ENCODE measurements at regions not wholly inside any gene's neighbourhood (a gene's known extent, or its start where the extent isn't known, plus 50 kb on each side); places are given as distances from the start of the nearest gene placed in this dataset.

DNA sequence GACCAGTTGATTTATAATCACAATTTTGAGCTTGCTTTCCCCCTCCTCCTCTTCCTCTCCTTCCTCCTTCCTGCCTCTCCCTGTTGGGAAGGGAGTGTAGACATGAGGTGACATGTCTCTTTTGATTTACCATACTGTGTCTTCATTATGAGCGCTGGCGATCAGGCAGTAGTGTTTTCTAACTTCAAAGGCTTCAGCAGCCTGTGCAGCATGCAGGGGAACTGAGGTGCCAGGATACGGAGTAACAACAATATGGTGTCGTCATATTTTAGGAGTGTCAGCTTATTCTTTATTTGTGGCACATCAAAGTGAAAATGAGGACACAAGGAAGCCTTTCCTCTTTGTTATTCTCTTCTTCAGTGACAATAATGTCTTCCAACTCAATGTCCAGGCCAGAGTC, 864.2 kb downstream of the SLC4A3 start:
- Mint-ChIP-seq H3K4me3 (no peak overlapping the region), H3K36me3 (ENCODE audit: low read depth) (no peaks in the 10 kb centered on the region), H3K4me1 (no peaks in the 10 kb centered on the region), H3K9me3 (no peaks in the 10 kb centered on the region), H3K27ac (no peak overlapping the region), H3K27me3 (no peaks in the 10 kb centered on the region)
- TF ChIP-seq, protein P1, sequence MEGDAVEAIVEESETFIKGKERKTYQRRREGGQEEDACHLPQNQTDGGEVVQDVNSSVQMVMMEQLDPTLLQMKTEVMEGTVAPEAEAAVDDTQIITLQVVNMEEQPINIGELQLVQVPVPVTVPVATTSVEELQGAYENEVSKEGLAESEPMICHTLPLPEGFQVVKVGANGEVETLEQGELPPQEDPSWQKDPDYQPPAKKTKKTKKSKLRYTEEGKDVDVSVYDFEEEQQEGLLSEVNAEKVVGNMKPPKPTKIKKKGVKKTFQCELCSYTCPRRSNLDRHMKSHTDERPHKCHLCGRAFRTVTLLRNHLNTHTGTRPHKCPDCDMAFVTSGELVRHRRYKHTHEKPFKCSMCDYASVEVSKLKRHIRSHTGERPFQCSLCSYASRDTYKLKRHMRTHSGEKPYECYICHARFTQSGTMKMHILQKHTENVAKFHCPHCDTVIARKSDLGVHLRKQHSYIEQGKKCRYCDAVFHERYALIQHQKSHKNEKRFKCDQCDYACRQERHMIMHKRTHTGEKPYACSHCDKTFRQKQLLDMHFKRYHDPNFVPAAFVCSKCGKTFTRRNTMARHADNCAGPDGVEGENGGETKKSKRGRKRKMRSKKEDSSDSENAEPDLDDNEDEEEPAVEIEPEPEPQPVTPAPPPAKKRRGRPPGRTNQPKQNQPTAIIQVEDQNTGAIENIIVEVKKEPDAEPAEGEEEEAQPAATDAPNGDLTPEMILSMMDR (IDR thresholded peaks at IDR 0.05) = no peak
- CTCF ChIA-PET = no interaction called here
- ATAC-seq (ENCODE audit: low read depth) (no peak), DNase-seq (no peak)
- intact Hi-C loops (cut with micrococcal nuclease) = no loop called here
- POLR2A ChIA-PET = no interaction called here

DNA sequence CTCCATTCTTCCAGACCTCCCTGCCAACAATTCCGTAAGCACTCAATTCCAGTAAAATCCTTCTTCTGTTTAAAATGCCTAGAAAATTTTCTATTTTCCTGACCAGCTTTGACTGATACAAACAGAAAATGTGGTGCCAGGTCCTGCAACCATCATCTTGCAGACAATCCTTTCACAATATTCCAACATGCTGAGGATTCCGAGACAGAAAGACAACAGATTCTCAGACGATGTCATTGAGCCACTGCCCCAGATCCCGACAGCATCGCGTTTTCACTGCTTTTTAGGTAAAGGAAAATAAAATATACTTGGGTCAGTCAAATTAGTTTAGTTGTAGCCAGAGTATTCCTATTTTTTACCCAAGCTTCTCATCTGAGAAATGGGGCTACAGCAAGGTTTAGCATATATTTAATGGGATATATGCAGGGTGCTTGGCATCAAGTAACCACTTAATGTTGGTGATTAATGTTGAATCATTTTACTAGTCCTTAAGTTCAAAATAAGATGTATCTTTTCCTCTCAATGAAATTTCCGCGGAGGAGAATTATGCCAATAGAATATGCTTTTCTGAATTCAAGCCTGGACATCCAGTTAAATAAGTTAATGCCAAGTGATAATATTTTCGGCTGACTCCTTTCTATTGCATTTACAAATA, 866.6 kb downstream of the SLC4A3 start:
- Mint-ChIP-seq H3K4me1 (no peaks in the 10 kb centered on the region), H3K36me3 (ENCODE audit: low read depth) (no peaks in the 10 kb centered on the region), H3K4me3 (no peak overlapping the region), H3K27ac (no peak overlapping the region), H3K9me3 (no peaks in the 10 kb centered on the region), H3K27me3 (no peaks in the 10 kb centered on the region)
- POLR2A ChIA-PET = no interaction called here
- DNase-seq (no peak), ATAC-seq (ENCODE audit: low read depth) (no peak)
- CTCF ChIA-PET = no interaction called here
- intact Hi-C loops (cut with micrococcal nuclease) = no loop called here
- TF ChIP-seq, protein P1 (IDR thresholded peaks at IDR 0.05) = no peak

DNA sequence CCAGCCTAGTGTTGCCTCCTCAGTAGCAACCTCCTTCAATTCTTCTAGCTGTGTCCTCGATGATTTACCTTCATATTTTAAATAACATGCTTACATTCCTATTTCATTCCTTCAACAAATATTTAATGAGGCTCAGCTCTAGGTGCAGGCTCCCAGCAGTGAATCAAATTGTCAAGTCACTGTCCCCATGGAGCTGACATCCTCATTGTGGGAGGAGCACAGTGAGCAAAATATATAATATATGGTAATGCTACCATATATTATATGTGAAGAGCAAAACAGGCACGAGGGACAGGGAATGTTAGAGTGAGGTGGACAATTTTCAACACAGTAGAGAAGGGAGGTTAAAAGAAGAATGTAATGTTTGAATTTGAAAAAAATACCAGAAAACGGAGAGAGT, 869.1 kb downstream of the SLC4A3 start:
- no peaks in the 10 kb centered on the region for H3K36me3 Mint-ChIP-seq (ENCODE audit: low read depth)
- H3K4me1 Mint-ChIP-seq = no peaks in the 10 kb centered on the region
- no peak overlapping the region for H3K4me3 Mint-ChIP-seq
- no peak for DNase-seq
- no peak for ATAC-seq (ENCODE audit: low read depth)
- H3K27ac Mint-ChIP-seq = no peak overlapping the region
- H3K27me3 Mint-ChIP-seq = no peaks in the 10 kb centered on the region
- no peaks in the 10 kb centered on the region for H3K9me3 Mint-ChIP-seq
- ChIA-PET POLR2A (no interaction called here), CTCF (no interaction called here)
- TF ChIP-seq, protein P1 (IDR thresholded peaks at IDR 0.05) = no peak
- intact Hi-C loops (cut with micrococcal nuclease) = no loop called here

DNA sequence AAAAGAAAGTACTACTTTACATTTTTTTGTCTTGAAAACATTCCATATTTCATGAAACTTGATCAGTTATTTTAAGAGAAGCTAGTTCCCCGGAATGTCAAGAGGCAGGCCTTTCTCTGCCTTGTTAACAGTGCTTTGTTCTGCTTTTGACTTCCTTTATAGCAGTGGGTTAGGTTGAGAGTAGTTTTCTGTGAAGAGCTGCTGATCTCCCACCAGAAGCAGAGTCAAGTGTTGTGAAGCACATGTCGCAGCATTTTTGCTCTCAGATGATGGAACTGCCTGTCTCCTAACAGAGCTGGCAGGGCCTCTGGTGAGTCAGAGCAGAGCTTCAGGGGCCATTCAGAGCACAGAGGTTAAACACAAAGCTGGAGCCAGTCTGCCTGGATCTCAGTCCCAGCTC, 871.8 kb downstream of the SLC4A3 start:
- Mint-ChIP-seq H3K27me3 (no peaks in the 10 kb centered on the region), H3K4me1 (no peaks in the 10 kb centered on the region), H3K36me3 (ENCODE audit: low read depth) (no peaks in the 10 kb centered on the region), H3K9me3 (peaks cover 2% of the 10 kb centered on the region), H3K4me3 (no peak overlapping the region), H3K27ac (no peak overlapping the region)
- TF ChIP-seq, protein P1 (IDR thresholded peaks at IDR 0.05) = no peak
- ChIA-PET POLR2A (no interaction called here), CTCF (no interaction called here)
- no peak for ATAC-seq (ENCODE audit: low read depth)
- no peak for DNase-seq
- intact Hi-C loops (cut with micrococcal nuclease) = no loop called here

DNA sequence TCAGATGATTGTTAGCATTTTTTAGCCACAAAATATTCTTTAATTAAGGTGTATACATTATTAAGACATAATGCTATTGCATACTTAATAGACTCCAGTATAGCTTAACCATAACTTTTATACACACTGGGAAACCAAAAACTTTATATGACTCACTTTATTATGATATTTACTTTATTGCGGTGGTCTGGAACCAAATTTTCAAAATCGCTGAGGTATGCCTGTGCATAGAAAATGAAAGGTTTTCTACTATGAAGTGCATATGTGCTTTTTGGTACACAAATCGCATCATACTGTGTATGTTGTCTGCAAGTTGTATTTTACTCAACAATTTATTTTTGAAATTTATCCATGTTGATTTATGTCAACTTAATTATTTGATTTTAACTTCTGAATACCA, 875.1 kb downstream of the SLC4A3 start:
- POLR2A ChIA-PET = no interaction called here
- no peaks in the 10 kb centered on the region for H3K36me3 Mint-ChIP-seq (ENCODE audit: low read depth)
- no peak for DNase-seq
- H3K27me3 Mint-ChIP-seq = no peaks in the 10 kb centered on the region
- intact Hi-C loops (cut with micrococcal nuclease) = no loop called here
- H3K4me3 Mint-ChIP-seq = no peak overlapping the region
- CTCF ChIA-PET = no interaction called here
- peaks cover 2% of the 10 kb centered on the region for H3K9me3 Mint-ChIP-seq
- no peaks in the 10 kb centered on the region for H3K4me1 Mint-ChIP-seq
- TF ChIP-seq, protein P1 (IDR thresholded peaks at IDR 0.05) = no peak
- no peak for ATAC-seq (ENCODE audit: low read depth)
- H3K27ac Mint-ChIP-seq = no peak overlapping the region
